HG03565 (cell line): ENCODE measurements at regions not wholly inside any gene's neighbourhood (a gene's known extent, or its start where the extent isn't known, plus 50 kb on each side); places are given as distances from the start of the nearest gene placed in this dataset.
"Not testable (repeated sequence)": the region's sequence is repeated elsewhere in the genome, so short reads cannot be mapped to it uniquely, and the experiment has no call there.

Source experiments
- ATAC-seq: cut with Tn5 transposase; IDR thresholded peaks from one replicate; pipeline ENCODE4 v1.9.1; 2021; ENCODE audit warnings: mild to moderate bottlenecking, moderate library complexity; ENCODE audit not compliant: unreplicated experiment

DNA sequence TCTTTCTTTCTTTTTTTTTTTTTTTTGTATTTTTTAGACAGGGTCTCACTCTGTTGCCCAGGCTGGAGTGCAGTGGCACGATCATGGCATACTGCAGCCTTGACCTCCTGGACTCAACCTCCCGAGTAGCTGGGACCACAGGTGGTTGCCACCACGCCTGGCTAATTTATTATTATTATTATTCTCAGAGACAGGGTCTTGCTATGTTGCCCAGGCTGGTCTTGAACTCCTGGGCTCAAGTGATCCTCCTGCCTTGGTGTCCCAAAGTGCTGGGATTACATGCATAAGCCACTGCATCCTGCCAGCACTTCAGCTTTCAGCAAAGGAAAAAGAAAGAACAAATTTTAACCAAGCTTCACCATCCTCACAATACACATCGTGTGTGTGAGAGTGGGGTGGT, 97.9 kb upstream of the SERBP1 start:
- ATAC-seq: no peak

DNA sequence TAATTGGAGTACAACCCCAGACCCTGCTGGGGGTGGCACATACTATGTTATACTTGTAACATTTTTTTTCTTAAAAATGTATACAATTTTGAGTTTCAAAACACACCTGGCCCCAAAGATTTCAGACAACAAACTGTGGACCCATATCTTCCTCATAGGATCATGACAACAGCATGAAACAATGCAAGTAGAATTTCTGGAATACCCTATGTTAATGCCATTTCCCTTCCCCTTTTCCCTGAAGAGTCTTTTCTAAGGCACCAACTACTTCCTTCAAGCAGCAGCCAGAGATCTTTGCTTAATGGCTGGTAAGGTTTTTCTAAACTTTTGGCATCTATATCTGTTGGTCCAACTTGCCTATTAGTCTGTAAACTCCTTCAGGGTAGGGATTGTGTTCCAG, 99.9 kb upstream of the SERBP1 start:
- ATAC-seq: no peak

DNA sequence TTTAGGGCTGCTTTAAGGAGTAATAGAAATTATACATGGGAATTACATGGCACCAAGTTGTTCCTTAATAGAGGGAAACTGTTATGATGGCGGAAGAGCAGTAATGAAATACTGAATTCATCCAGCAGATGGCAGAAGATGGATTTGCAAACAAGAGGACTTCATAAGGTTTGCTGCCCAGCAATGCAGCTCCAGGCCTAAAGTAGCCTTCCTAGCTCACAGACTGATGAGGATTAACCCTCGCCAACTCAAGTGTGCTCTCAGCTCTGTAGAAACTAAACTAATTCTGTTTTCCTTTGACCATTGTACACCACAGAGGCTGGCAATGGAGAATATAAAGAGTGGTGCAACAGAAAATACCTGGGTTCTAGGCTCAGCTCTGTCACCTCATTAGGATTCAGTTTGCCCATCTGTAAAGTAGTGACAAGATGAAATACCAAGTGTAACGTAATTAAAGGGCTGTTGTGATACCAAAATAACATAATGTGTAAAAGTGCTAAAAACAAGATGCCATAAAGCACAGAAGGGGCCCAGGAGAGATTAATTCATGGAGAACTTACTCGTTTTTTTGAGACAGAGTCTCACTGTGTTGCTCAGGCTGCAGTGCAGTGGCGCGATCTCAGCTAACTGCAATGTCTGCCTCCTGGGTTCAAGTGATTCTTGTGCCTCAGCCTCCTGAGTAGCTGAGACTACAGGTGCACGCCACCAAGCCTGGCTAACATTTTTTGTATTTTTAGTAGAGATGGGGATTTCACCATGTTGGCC, 102.4 kb upstream of the SERBP1 start:
- ATAC-seq: peak; percentile 66

DNA sequence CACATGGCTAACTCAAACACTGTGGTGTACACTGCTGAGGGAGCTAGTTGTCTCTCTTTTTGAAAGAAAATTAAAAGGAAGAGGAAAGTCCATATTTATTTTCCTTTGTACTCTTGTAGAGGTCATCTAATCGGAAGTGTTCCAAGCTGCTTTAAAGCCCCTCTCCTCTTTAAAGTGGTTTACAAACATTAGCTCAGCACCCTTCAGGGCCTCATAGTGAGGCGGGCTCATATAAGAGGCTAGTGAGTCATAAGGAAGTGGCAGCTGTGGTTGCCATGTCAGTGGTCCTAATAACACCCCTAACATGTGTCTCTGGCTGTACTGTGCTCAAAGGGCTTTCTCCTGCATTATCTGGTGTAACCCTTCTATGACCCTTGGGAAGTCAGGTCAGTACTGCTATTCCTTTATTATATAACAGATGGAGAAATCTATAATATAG, 104.4 kb upstream of the SERBP1 start:
- ATAC-seq: no peak

DNA sequence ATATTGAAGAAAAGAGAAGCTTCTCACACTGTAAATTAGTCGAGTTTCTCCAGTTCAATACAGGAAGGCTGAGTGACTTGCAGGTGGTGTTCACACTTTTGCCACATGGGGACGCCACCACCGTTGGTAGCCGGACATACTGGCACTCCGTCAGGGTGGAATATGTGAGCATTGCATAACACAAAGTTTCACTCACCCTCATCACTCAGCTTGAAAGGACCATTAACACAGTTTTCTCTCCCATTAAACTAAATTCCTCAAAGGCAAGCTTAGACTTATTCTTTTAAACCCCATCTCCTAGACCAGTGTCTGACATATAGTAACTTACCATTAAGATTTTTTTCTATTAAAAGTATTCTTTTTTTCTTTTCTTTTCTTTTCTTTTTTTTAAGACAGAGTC, 105.3 kb upstream of the SERBP1 start:
- ATAC-seq: peak; percentile 80

DNA sequence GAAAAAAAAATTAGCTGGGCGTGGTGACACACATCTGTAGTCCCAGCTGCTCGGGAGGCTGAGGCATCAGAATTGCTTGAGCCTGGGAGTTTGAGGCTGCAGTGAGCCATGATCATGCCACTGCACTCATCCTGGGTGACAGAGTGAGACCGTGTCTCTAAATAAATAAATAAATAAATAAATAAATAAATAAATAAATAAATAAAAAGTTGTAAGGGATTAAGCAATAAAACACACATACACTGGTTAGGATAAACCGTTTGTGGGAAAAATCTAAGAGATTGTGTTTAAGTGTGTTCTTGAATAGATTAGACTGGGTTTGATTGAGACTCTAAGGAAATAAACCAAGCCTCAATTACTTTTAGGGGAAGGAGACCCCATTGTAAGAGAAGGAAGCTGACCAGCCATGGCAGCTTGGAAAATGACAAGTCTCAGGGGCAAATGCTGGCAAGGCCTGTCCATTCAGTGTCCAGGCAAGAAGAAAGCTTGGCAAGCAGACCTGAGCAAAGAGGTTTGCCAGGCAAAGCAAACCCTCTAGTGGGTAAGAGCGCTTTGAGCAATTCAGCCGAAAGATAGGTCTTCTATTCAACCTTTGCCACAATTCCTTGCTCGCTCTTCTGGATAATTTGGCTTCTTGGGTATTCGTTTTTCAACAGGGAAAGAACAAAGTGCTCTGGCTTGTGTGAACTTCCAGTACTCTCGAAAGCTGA, 106.9 kb upstream of the SERBP1 start:
- no peak for ATAC-seq

DNA sequence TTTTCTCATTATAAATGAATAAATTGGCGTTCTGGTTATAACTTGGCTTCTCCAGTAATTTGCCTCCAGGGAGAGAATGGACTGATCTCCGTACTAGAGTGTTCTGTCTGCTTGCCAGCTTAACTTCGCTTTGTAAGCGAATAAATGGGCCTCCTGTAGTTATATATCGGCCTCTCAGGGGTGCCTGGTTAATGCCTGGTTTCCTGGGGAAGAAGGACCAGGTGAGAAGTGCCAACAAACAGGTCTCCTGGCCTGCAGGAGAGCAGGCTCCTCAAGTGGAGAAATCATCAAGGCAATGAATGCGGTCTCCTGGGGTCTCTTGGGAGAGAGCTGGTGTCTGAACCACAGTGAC, 107.4 kb upstream of the SERBP1 start:
- ATAC-seq: no peak

DNA sequence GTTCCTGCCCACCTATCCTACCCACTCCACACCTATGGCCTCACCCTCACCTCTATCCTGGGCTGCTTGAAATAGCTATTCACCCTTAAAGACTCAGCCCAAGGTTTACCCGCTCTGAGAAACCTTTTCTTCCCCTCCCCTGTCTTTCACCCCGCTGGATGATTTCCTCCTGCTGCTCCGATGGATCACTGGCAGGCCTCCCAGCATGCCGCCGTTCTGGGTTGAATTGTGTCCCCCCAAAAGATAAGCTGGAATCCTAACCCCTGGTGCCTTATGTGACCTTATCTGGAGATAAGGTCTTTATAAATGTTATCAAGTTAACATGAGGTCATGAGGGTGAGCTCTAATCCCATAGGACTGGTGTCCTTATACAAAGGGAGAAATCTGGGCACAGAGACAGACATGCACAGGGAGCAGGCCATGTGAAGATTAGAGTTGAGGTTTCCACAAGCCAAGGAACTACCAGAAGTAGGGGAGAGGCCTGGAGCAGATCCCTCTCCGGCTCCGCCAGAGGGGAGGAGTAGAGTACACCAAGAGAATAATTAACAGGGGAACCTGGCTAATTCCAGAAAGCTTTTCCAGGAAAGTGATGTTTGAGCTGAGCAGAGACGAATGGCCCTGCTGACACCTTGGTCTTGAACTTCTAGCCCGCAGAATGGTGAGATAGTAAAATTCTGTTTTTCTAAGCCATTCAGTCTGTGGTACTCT, 110.0 kb upstream of the SERBP1 start:
- no peak for ATAC-seq

DNA sequence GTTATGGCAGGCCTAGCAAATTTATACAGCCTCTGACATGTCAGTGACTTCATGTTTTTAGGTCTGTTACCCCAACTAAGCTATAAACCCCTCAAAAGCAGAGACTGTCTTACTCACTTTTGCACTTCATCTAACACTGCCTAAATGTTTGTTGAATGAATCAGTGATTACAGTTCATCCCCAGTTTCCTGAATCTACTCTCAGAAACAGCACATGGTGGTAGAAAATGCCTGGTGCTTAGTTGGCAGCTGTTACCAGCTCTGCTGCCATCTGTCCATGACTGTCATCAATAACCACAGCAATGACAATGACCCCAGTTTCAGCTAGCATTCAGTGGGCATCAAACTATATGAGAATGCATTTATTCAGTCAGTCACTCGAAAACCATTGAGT, 110.5 kb upstream of the SERBP1 start:
- ATAC-seq: no peak

DNA sequence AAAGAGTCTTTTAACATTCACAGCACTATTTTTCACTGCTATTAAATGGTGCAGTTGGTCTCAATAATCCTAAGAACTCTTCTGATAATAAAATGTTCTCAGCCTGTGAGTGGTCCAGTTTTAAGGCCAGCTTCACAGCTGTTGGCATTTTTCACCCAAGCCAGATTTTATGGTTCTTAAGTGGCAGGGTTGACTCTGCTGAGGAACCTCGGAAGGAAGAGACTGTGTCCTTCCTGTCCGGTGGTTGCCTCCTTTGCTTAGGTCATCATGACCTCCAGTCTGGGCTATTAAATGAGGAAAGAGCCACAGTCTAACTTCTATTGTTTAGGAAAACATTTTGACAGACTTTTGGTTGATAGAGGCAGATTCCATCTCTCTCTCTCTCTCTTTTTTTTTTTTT, 112.5 kb upstream of the SERBP1 start:
- ATAC-seq: no peak

DNA sequence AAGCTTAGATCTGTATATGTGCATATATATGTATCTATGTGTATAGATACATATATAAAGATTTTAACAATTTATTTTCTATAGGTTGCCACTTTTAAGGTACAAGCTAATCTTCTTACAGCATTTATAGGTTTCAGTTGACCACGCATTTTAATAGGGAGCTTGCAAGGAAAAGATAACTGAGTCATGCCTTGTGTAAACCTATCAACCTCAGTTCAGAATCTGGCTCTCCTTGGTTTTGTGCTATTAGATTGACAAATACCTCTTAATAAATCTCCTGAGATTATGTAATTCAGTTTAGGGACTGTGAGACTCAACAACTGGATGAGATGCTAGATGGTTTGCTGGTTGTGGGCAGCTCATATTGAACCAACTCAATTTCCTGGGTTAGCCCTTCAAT, 114.7 kb upstream of the SERBP1 start:
- ATAC-seq: no peak

DNA sequence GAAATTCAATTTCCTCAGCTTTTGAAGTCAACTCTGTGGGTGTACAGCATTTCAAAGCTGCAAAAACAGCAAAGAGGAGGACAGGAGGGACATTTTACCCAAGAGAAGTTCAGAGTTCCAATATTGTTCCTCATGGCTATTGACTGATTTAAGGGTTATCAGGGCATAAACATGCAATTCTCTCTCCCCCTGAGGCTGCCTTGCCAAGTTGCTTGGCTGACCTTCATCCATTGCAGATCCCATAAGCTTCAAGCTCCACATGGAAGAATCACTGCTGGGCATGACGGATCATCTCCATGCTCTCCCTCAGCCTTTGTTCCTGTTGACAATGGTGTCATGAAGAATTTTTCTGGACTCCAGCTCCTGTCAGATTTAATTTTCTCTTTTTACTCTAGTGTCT, 115.2 kb upstream of the SERBP1 start:
- no peak for ATAC-seq

DNA sequence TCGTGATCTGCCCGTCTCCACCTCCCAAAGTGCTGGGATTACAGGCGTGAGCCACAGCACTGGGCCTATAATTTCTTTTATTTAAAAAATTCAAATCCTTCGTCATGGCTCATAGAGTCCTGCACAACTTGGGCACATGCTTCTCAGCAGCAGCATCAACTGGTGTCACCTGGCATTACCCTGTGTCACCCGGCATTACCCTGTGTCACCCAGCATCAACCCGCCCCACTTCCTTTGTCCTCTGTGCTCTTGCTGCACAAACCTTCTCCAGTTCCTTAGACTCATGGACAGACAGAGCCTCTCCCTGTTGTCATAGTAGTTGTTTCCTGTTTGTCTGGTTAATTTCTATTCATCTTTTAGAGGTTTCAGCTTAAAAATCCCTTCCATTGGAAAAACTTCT, 121.2 kb upstream of the SERBP1 start:
- ATAC-seq: no peak

DNA sequence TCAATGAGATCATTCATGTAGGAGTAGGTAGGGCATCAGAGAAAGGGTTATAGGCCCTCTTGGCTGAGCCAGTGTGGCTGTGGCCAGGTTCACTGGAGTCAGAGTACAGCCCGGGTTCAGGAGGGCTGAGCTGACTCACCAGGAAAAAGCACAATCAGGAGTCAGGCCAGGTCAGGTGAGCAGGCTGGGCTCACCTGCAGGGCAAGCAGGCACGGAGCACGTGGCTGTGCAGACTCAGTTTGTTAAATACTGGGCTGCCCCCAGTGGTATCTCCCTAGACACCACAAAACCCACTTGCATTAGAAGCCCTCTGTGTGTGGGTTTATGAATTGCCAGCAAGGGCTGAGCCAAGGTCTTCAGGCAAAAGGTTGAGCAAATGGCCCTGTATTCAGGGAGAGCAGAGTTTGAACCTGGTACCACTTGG, 122.1 kb upstream of the SERBP1 start:
- ATAC-seq: no peak

DNA sequence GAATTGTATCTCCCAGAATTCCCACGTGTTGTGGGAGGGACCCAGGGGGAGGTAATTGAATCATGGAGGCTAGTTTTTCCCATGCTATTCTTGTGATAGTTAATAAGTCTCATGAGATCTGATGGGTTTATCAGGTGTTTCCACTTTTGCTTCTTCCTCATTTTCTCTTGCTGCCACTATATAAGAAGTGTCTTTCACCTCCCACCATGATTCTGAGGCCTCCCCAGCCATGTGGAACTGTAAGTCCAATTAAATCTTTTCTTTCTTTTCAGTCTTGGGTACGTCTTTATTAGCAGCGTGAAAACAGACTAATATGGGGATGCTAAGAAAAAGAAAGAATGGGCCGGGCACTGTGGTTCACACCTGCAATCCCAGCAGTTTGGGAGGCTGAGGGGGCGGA, 124.0 kb upstream of the SERBP1 start:
- ATAC-seq: not testable (repeated sequence)

DNA sequence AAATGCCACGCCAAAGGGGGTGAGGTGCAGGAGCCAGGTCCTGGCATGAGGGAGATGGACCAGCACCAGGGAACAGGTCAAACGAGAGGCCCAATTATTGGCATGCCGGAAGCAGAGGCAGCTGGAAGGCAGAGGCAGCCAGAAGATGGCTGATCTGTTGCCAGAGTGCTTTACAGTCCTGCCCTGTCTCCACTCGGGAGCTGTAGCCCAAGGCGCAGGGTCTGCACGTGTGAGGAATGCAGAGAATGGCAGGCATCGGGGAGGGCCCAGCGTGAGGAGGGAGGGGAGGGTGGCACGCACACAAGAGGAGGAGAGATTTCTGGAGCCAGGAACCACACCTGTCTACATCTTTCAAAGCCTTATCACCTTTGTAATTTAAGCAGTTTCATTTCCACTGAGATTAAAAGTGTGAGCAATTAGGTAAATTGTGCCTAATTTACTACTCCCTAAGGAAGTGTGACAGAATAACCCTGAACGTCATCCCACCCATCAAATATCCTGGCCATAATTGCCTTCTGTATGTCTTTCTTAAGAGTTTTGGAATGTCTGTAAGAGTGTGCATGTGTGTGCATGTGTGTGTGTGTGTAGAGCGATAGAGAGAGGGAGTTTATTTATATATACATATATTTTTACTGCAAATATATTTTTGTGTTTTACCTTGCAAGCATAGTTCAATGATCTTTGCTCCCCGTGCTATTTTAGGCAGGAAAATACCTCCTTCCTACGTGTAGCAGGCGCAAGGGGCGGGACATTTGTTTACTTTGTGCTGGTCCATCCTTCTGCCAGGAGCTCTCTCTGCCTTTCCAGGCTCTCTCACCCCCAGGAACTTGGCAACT, 125.5 kb upstream of the SERBP1 start:
- no peak for ATAC-seq

DNA sequence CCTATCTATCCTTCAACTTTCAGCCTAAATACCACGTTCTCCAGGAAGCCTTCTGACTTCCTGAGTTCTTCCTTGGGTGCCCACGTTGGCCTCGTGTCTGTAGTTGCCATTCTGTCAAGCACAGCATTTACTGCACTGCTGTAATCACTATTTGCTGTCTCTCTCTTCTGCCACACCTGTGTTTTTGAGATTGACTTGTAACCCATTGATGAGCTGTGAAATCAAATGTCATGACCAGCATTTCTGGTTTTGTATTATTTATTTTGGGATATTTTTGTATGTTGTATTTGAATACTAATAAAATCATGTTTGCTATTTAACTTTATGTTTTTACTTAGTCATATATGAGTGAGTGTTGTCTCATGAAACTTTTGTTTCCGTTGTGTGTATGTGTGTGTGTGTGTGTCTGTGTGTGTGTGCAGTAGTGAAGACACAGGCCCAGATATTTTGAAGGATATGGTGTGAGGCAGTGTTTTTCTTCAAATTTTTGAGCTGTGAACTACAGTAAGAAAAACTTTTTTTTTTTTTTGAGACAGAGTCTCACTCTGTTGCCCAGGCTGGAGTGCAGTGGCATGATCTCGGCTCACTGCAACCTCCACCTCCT, 126.2 kb upstream of the SERBP1 start:
- no peak for ATAC-seq

DNA sequence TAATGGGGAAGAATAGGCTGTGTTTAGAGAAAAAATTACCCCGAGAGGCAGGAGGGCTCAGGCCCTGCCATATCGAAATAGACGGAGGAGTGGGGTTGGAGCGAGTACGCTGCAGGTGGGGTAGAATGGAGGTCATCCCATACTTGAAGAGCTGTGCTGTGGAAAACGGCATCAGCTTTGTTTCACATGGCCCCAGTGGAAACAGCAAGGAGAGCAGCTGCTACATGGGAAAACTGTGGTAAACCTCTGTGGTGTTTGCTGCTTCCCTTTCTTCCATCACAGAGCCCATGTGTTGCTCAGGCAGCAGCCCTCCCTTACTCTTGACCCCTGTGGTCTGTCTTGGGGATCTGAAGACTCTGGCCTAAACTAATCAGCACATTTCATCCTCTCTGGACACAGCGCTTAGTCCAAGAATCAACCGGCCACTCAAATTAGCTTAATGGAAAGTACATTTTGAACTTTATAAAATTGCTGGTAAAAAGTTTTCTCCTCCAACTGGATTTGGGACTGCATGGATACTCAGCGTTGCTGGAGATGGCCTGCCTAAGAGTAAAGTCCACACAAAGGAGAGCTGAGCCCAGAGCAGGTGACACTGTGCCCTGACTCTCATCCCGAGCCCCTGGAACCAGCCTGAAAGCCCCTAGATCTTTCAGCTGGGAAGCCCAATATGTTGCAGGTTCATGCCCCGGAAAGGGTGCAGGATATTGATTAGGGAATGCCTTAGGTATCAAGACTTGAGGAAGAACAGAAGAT, 127.1 kb upstream of the GADD45A start:
- no peak for ATAC-seq

DNA sequence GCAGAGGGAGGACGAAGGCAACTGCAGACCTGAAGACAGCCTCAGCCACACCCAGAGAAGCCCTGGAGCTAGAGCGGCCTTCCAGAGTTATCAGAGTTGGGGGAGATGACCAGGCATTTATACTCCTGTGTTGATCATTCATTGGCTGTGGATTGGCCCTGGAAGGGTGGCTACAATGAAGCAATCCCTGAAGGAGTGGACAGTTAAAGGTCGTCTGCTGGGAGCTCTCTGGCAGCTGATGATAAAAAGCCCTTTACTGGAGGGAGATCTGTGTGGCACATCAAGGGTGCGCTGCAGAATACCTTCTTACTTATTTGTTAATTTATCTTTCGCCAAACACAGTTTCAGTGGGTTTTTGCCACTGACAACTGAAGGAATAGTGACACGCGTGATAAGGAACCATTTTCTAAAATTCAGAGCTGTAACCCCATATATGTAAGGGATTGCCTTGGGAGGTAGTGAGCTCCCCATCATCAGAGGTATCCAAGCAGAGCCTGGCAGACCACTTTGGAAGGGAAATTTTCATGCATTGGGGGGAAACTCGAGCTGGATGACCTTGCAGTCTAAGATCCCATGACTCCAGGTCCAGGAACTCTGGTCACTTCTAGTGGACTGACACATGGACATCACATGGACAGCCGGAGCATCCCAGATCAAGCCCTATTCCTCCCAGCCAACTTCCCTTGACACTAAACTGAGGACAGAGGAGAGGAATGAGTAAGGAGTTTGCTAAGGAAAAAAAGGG, 126.4 kb upstream of the GADD45A start:
- no peak for ATAC-seq
